ENCODE measurements at regions not wholly inside any gene's neighbourhood (a gene's known extent, or its start where the extent isn't known, plus 50 kb on each side); places are given as distances from the start of the nearest gene placed in this dataset.

GRCh38 chr9:91143162-91143561, 218.6 kb downstream of the AUH start:
- Histone ChIP-seq H3K27ac (ENCODE audit: low read depth, low read length) (no peak overlapping the region), H3K4me2 (ENCODE audit: low read length) (no peak overlapping the region), H3K4me1 (ENCODE audit: insufficient read depth, low read length) (no peaks in the 10 kb centered on the region), H4K20me1 (ENCODE audit: insufficient read depth, low read length) (no peaks in the 10 kb centered on the region), H3K4me3 (ENCODE audit: insufficient read depth, low read depth, low read length) (no peak overlapping the region), H3K9ac (ENCODE audit: low read length) (no peak overlapping the region), H3K36me3 (ENCODE audit: insufficient read depth, low read length) (no peaks in the 10 kb centered on the region), H3K79me2 (ENCODE audit: insufficient read depth, low read length) (no peaks in the 10 kb centered on the region), H2AFZ (ENCODE audit: low read depth, low read length) (no peak overlapping the region), H3K9me3 (ENCODE audit: insufficient read depth, low read depth, low read length) (no peaks in the 10 kb centered on the region), H3K27me3 (ENCODE audit: insufficient read depth, low read length) (no peaks in the 10 kb centered on the region)
- FAIRE-seq (no peak), DNase-seq (ENCODE audit: low read depth) (no peak)
- Mint-ChIP-seq H3K4me3 (ENCODE audit: unreplicated experiment) (no peak overlapping the region), H3K27ac (ENCODE audit: unreplicated experiment) (no peak overlapping the region), H3K9me3 (ENCODE audit: unreplicated experiment) (peaks cover 6% of the 10 kb centered on the region), H3K27me3 (ENCODE audit: low read depth, unreplicated experiment) (no peaks in the 10 kb centered on the region), H3K36me3 (ENCODE audit: low read depth, unreplicated experiment) (peaks cover 2% of the 10 kb centered on the region), H3K4me1 (ENCODE audit: low read depth, unreplicated experiment) (peaks cover 6% of the 10 kb centered on the region)
- TF ChIP-seq EZH2 (IDR thresholded peaks at IDR 0.05; ENCODE audit: insufficient read depth, low read length) (no peak), CTCF (IDR thresholded peaks at IDR 0.05; ENCODE audit: insufficient read depth, low read depth, low read length) (no peak)

- Histone ChIP-seq H2AFZ (ENCODE audit: low read depth, low read length) (no peak overlapping the region), H3K27ac (ENCODE audit: low read depth, low read length) (no peak overlapping the region), H3K4me1 (ENCODE audit: insufficient read depth, low read length) (no peaks in the 10 kb centered on the region), H4K20me1 (ENCODE audit: insufficient read depth, low read length) (no peaks in the 10 kb centered on the region), H3K9me3 (ENCODE audit: insufficient read depth, low read depth, low read length) (no peaks in the 10 kb centered on the region), H3K4me3 (ENCODE audit: insufficient read depth, low read depth, low read length) (no peak overlapping the region), H3K4me2 (ENCODE audit: low read length) (no peak overlapping the region), H3K79me2 (ENCODE audit: insufficient read depth, low read length) (no peaks in the 10 kb centered on the region), H3K36me3 (ENCODE audit: insufficient read depth, low read length) (no peaks in the 10 kb centered on the region), H3K27me3 (ENCODE audit: insufficient read depth, low read length) (no peaks in the 10 kb centered on the region), H3K9ac (ENCODE audit: low read length) (no peak overlapping the region)
- no peaks in the 10 kb centered on the region for H3K27me3 Mint-ChIP-seq (ENCODE audit: low read depth, unreplicated experiment)
- H3K36me3 Mint-ChIP-seq (ENCODE audit: low read depth, unreplicated experiment): peaks cover 2% of the 10 kb centered on the region
- H3K4me1 Mint-ChIP-seq (ENCODE audit: low read depth, unreplicated experiment): peaks cover 6% of the 10 kb centered on the region
- TF ChIP-seq EZH2 (IDR thresholded peaks at IDR 0.05; ENCODE audit: insufficient read depth, low read length) (no peak), CTCF (IDR thresholded peaks at IDR 0.05; ENCODE audit: insufficient read depth, low read depth, low read length) (no peak)
- H3K4me3 Mint-ChIP-seq (ENCODE audit: unreplicated experiment): no peak overlapping the region
- H3K9me3 Mint-ChIP-seq (ENCODE audit: unreplicated experiment): peaks cover 7% of the 10 kb centered on the region
- H3K27ac Mint-ChIP-seq (ENCODE audit: unreplicated experiment): no peak overlapping the region
- no peak for DNase-seq (ENCODE audit: low read depth)
- FAIRE-seq: no peak
Observed at GRCh38 chr9:91143642-91144041, 218.1 kb downstream of the AUH start.

GRCh38 chr9:91144769-91145168, 216.9 kb downstream of the AUH start:
- H3K4me1 Mint-ChIP-seq (ENCODE audit: low read depth, unreplicated experiment): peaks cover 6% of the 10 kb centered on the region
- Histone ChIP-seq H3K79me2 (ENCODE audit: insufficient read depth, low read length) (no peaks in the 10 kb centered on the region), H3K27ac (ENCODE audit: low read depth, low read length) (no peak overlapping the region), H3K36me3 (ENCODE audit: insufficient read depth, low read length) (no peaks in the 10 kb centered on the region), H3K4me3 (ENCODE audit: insufficient read depth, low read depth, low read length) (no peak overlapping the region), H3K27me3 (ENCODE audit: insufficient read depth, low read length) (no peaks in the 10 kb centered on the region), H3K9me3 (ENCODE audit: insufficient read depth, low read depth, low read length) (no peaks in the 10 kb centered on the region), H3K4me1 (ENCODE audit: insufficient read depth, low read length) (no peaks in the 10 kb centered on the region), H3K9ac (ENCODE audit: low read length) (no peak overlapping the region), H3K4me2 (ENCODE audit: low read length) (no peak overlapping the region), H2AFZ (ENCODE audit: low read depth, low read length) (no peak overlapping the region), H4K20me1 (ENCODE audit: insufficient read depth, low read length) (no peaks in the 10 kb centered on the region)
- no peak overlapping the region for H3K4me3 Mint-ChIP-seq (ENCODE audit: unreplicated experiment)
- no peaks in the 10 kb centered on the region for H3K27me3 Mint-ChIP-seq (ENCODE audit: low read depth, unreplicated experiment)
- DNase-seq (ENCODE audit: low read depth): peak; percentile 29
- no peak overlapping the region for H3K27ac Mint-ChIP-seq (ENCODE audit: unreplicated experiment)
- peaks cover 9% of the 10 kb centered on the region for H3K9me3 Mint-ChIP-seq (ENCODE audit: unreplicated experiment)
- H3K36me3 Mint-ChIP-seq (ENCODE audit: low read depth, unreplicated experiment): peaks cover 5% of the 10 kb centered on the region
- TF ChIP-seq CTCF (IDR thresholded peaks at IDR 0.05; ENCODE audit: insufficient read depth, low read depth, low read length): no peak
- TF ChIP-seq EZH2 (IDR thresholded peaks at IDR 0.05; ENCODE audit: insufficient read depth, low read length): no peak
- no peak for FAIRE-seq

All from astrocyte (in vitro differentiated cells and primary cell).